Left ventricle myocardium inferior (tissue), 1 donor: ENCODE measurements at regions not wholly inside any gene's neighbourhood (a gene's known extent, or its start where the extent isn't known, plus 50 kb on each side); places are given as distances from the start of the nearest gene placed in this dataset.

Experiments
- DNase-seq: peaks from one replicate; pipeline ENCODE4 v3.0.0-alpha.2; 2020
- H3K27ac ChIP-seq: fragments of 200-600 bp; replicated peaks from 2 replicates; pipeline ENCODE4 v1.8.0; 2021
- H3K27me3 ChIP-seq: fragments of 200-600 bp; 2 replicates; pipeline ENCODE4 v1.8.0; 2021; ENCODE audit warnings: low read depth
- H3K36me3 ChIP-seq: fragments of 200-600 bp; 2 replicates; pipeline ENCODE4 v1.8.0; 2021
- H3K4me1 ChIP-seq: fragments of 200-600 bp; 2 replicates; pipeline ENCODE4 v1.8.0; 2021
- H3K4me3 ChIP-seq: fragments of 200-600 bp; 2 replicates; pipeline ENCODE4 v1.8.0; 2021; ENCODE audit warnings: mild to moderate bottlenecking, moderate library complexity
- H3K9me3 ChIP-seq: fragments of 200-600 bp; replicated peaks from 2 replicates; pipeline ENCODE4 v1.8.0; 2021
- CTCF ChIP-seq: fragments of 200-600 bp; IDR thresholded peaks from 2 replicates; pipeline ENCODE4 v1.8.0; 2021; ENCODE audit warnings: antibody characterized with exemption, mild to moderate bottlenecking, borderline replicate concordance
- intact Hi-C: fragments of 100-400 bp; cut with micrococcal nuclease; formaldehyde crosslinking; loops from one replicate; pipeline ENCODE4 v1.11.0; 2022
- donor health status: DM: no; HTN: yes; CAD: no; lungs with severe emphysema.

- intact Hi-C loops, result no loop called here
- Histone ChIP-seq H3K4me1 (no peaks in the 10 kb centered on the region), H3K27ac (no peak overlapping the region), H3K36me3 (no peaks in the 10 kb centered on the region), H3K27me3 (peaks cover 11% of the 10 kb centered on the region), H3K4me3 (no peak overlapping the region), H3K9me3 (no peaks in the 10 kb centered on the region)
- no peak for DNase-seq
- no peak for TF ChIP-seq CTCF
Observed at GRCh38 chr12:107474639-107475539, 210.7 kb upstream of the PWP1 start.

DNA sequence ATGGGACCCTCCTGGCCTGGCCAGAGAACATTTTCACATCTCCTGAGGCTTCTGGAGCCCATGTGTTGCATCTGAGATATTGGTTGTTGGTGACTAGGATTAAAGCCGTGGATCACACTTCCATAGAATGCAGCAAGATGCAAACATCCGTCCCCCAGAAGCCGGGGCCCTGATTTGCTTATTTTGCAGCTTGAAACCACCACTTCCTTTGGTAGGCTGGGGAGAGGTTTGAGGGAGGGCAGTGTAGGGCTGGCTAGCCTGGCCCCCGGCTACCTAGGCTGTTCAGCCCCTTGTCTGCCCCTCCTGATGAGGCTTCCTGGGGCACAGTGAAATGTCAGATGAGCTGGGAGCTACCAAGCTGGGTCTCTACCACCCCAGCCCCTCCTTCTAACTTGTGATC is 209.7 kb upstream of the PWP1 start:
- H3K4me3 ChIP-seq, result no peak overlapping the region
- H3K27ac ChIP-seq, result no peak overlapping the region
- intact Hi-C loops, result no loop called here
- no peaks in the 10 kb centered on the region for H3K36me3 ChIP-seq
- no peak for DNase-seq
- no peak for TF ChIP-seq CTCF
- H3K9me3 ChIP-seq, result no peaks in the 10 kb centered on the region
- H3K4me1 ChIP-seq, result no peaks in the 10 kb centered on the region
- peaks cover 11% of the 10 kb centered on the region for H3K27me3 ChIP-seq

- Histone ChIP-seq H3K9me3 (no peaks in the 10 kb centered on the region), H3K27ac (no peak overlapping the region), H3K4me1 (no peaks in the 10 kb centered on the region), H3K27me3 (peaks cover 11% of the 10 kb centered on the region), H3K4me3 (no peak overlapping the region), H3K36me3 (no peaks in the 10 kb centered on the region)
- DNase-seq, result no peak
- TF ChIP-seq CTCF, result no peak
- intact Hi-C loops, result no loop called here
Observed at GRCh38 chr12:107477018-107477417, 208.6 kb upstream of the PWP1 start.

DNA sequence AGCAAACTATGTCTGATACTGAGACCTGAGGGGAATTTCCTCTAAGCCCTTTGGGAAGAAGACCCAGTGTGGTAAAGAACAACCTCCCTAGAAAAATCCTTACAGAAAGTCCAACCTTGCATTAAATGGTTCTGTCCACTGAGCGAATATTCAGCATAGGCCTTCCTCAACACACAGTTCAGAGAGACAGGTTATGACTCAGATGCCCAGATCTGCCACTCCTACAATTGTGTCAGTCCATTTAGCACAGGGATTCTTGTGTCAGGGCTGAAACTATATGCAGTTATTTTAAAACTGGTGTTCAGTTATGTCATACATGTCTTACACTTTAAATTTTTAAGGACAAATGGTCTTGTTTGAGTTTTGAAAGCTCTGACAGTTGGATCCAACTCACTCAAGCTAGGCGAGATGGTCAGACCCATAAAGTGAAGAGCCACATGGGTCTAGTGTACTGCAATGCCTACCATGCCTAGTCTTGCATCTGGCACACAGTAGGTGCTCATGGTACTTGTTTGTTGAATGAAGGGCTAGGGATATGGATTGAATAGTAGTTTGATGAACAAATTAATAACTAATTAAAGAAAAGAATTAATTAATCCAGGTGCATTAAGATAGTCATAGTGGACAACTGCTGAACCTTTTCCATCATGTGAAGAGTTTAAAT is 207.5 kb upstream of the PWP1 start:
- DNase-seq, result no peak
- Histone ChIP-seq H3K27ac (no peak overlapping the region), H3K4me3 (no peak overlapping the region), H3K4me1 (no peaks in the 10 kb centered on the region), H3K9me3 (no peaks in the 10 kb centered on the region), H3K27me3 (peaks cover 11% of the 10 kb centered on the region), H3K36me3 (no peaks in the 10 kb centered on the region)
- TF ChIP-seq CTCF, result no peak
- intact Hi-C loops, result no loop called here

DNA sequence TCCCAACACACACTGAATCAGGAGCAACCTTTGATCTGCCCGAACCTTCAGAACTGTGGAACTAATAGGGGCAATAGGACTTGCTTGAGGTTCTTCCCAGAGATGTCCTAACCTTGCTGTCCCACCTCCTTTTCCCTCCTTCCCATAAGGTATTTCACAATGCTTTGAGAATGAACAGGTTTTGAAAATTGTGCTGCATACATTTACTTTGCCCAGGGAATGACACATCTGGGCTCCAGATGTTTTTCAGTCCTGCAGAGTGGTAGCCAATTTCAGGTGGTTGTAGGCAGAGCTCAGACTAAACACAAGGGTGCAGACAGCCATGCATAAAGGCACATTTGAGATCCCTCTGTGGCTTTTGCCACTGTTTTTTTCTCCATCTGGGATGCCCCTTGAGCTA is 206.7 kb upstream of the PWP1 start:
- Histone ChIP-seq H3K9me3 (no peaks in the 10 kb centered on the region), H3K27me3 (peaks cover 9% of the 10 kb centered on the region), H3K27ac (no peak overlapping the region), H3K36me3 (no peaks in the 10 kb centered on the region), H3K4me1 (no peaks in the 10 kb centered on the region), H3K4me3 (no peak overlapping the region)
- TF ChIP-seq CTCF, result no peak
- intact Hi-C loops, result no loop called here
- no peak for DNase-seq
